Neuronal stem cell (in vitro differentiated cells): ENCODE measurements at regions not wholly inside any gene's neighbourhood (a gene's known extent, or its start where the extent isn't known, plus 50 kb on each side); places are given as distances from the start of the nearest gene placed in this dataset.
A peak's percentile ranks its signal among the peaks of the same experiment; 100 is the strongest.

Experiments
- DNase-seq: peaks from one replicate; pipeline ENCODE4 v3.0.0-alpha.2; 2013; ENCODE audit warnings: low spot score
- H2AFZ ChIP-seq: one replicate; pipeline ENCODE4 v1.6.1; 2013; ENCODE audit warnings: mild to moderate bottlenecking, low read length, inconsistent platforms
- H2AK5ac ChIP-seq: 2 replicates; pipeline ENCODE4 v1.6.1; 2013; ENCODE audit warnings: low read depth, mild to moderate bottlenecking, inconsistent platforms, low read length, moderate library complexity, mixed read lengths
- H2BK120ac ChIP-seq: 2 replicates; pipeline ENCODE4 v1.6.1; 2013; ENCODE audit warnings: low read depth, mild to moderate bottlenecking, inconsistent platforms, low read length, moderate library complexity, mixed read lengths
- H2BK12ac ChIP-seq: one replicate; pipeline ENCODE4 v1.6.1; 2013; ENCODE audit warnings: low read length, inconsistent platforms
- H2BK15ac ChIP-seq: 2 replicates; pipeline ENCODE4 v1.6.1; 2013; ENCODE audit warnings: mild to moderate bottlenecking, low read length, inconsistent platforms, mixed read lengths
- H2BK5ac ChIP-seq: one replicate; pipeline ENCODE4 v1.6.1; 2013; ENCODE audit warnings: inconsistent platforms, mild to moderate bottlenecking, low read length, moderate library complexity
- H3K14ac ChIP-seq: one replicate; pipeline ENCODE4 v1.6.1; 2013; ENCODE audit warnings: low read length, inconsistent platforms
- H3K18ac ChIP-seq: 2 replicates; pipeline ENCODE4 v1.6.1; 2013; ENCODE audit warnings: low read length, inconsistent platforms
- H3K23ac ChIP-seq: 2 replicates; pipeline ENCODE4 v1.6.1; 2013; ENCODE audit warnings: low read depth, mild to moderate bottlenecking, mixed read lengths, low read length, inconsistent platforms; ENCODE audit not compliant: poor library complexity
- H3K27ac ChIP-seq: replicated peaks from 3 replicates; pipeline ENCODE4 v1.5.1; 2013; ENCODE audit warnings: low read length, inconsistent platforms
- H3K27me3 ChIP-seq, 3 experiments: 2 replicates each; pipeline ENCODE4 v1.6.1; 2013; ENCODE audit warnings: low read length in 3 of 3, mild to moderate bottlenecking in 2 of 3, inconsistent platforms in 1 of 3, low read depth in 1 of 3, mixed read lengths in 1 of 3, moderate library complexity in 1 of 3; ENCODE audit not compliant: control insufficient read depth in 3 of 3, insufficient read depth in 3 of 3
- H3K36me3 ChIP-seq, 2 donors: replicated peaks in 1 of 2; 2 replicates each; pipeline ENCODE4 v1.6.1; 2013; ENCODE audit warnings: low read length in 2 of 2; ENCODE audit not compliant: control insufficient read depth in 2 of 2, insufficient read depth in 2 of 2
- H3K4ac ChIP-seq: 2 replicates; pipeline ENCODE4 v1.6.1; 2013; ENCODE audit warnings: inconsistent platforms, mild to moderate bottlenecking, low read length, moderate library complexity
- H3K4me1 ChIP-seq, 2 donors: 1 replicate in 1 of 2; 2 replicates in 1 of 2; pipeline ENCODE4 v1.6.1; 2013; ENCODE audit warnings: low read length in 2 of 2, low read depth in 1 of 2; ENCODE audit not compliant: control insufficient read depth in 2 of 2, insufficient read depth in 1 of 2
- H3K4me2 ChIP-seq: one replicate; pipeline ENCODE4 v1.6.1; 2013; ENCODE audit warnings: mild to moderate bottlenecking, low read length, inconsistent platforms; ENCODE audit not compliant: insufficient read depth, poor library complexity, severe bottlenecking
- H3K4me3 ChIP-seq, 2 donors: 2 replicates each; pipeline ENCODE4 v1.5.1; 2013; ENCODE audit warnings: low read length in 2 of 2, mild to moderate bottlenecking in 2 of 2, inconsistent platforms in 1 of 2, moderate library complexity in 1 of 2
- H3K79me1 ChIP-seq: one replicate; pipeline ENCODE4 v1.6.1; 2013; ENCODE audit warnings: low read depth, mild to moderate bottlenecking, inconsistent platforms, low read length, moderate library complexity
- H3K9ac ChIP-seq: one replicate; pipeline ENCODE4 v1.6.1; 2013; ENCODE audit warnings: mild to moderate bottlenecking, low read depth, low read length, inconsistent platforms; ENCODE audit not compliant: poor library complexity
- H3K9me3 ChIP-seq, 2 donors: replicated peaks in 1 of 2; 2 replicates each; pipeline versions ENCODE3 to v1.6.1; 2013; ENCODE audit warnings: low read length in 2 of 2, mild to moderate bottlenecking in 2 of 2, inconsistent platforms in 1 of 2, low read depth in 1 of 2, mixed read lengths in 1 of 2, moderate library complexity in 1 of 2; ENCODE audit not compliant: control insufficient read depth in 2 of 2, insufficient read depth in 1 of 2
- H4K8ac ChIP-seq: one replicate; pipeline ENCODE4 v1.6.1; 2013; ENCODE audit warnings: low read depth, mild to moderate bottlenecking, inconsistent platforms, low read length, moderate library complexity
- H4K91ac ChIP-seq: one replicate; pipeline ENCODE4 v1.6.1; 2013; ENCODE audit warnings: low read length, low read depth, mild to moderate bottlenecking, inconsistent platforms; ENCODE audit not compliant: poor library complexity
- WGBS, 2 donors: extraction: QIAGEN DNeasy Blood & Tissue Kit; methylation state at CpG; one replicate each; pipeline ENCODE4 v1.1.7; 2013; ENCODE audit warnings: missing lambda C conversion rate in 2 of 2, mixed read lengths in 1 of 2; ENCODE audit not compliant: insufficient read length in 2 of 2, insufficient replicate concordance in 1 of 2; ENCODE audit errors: extremely low coverage in 2 of 2; 5-methylcytosine and 5-hydroxymethylcytosine counted together

- no peak overlapping the region for H2BK120ac ChIP-seq
These were observed 83.1 kb upstream of the GLRA1 start for GRCh38 chr5:152007653-152008335.

GRCh38 chr5:152004095-152004494 lies 79.4 kb upstream of the GLRA1 start:
- WGBS, 2 donors = no CpG with 5 or more reads among the region's 13 CpGs
- H3K9ac ChIP-seq = peak overlapping the region; percentile 18
- DNase-seq = no peak
- no peak overlapping the region for H2AFZ ChIP-seq
- no peak overlapping the region for H4K91ac ChIP-seq
- H3K4ac ChIP-seq = no peak overlapping the region
- no peak overlapping the region for H2BK12ac ChIP-seq
- no peak overlapping the region for H3K23ac ChIP-seq
- no peaks in the 10 kb centered on the region for H3K36me3 ChIP-seq
- no peak overlapping the region for H3K4me2 ChIP-seq
- peaks cover 7 to 8% of the 10 kb centered on the region in 2 donors for H3K4me1 ChIP-seq
- H3K27me3 ChIP-seq = no peaks in the 10 kb centered on the region
- peak overlapping the region; percentile 82 for H3K18ac ChIP-seq
- peak overlapping the region; percentile 79 for H3K14ac ChIP-seq
- no peak overlapping the region for H3K4me3 ChIP-seq
- no peak overlapping the region for H2BK15ac ChIP-seq
- no peak overlapping the region for H3K27ac ChIP-seq
- peaks cover 0 to 5% of the 10 kb centered on the region in 2 donors for H3K9me3 ChIP-seq
- no peak overlapping the region for H2BK5ac ChIP-seq
- no peaks in the 10 kb centered on the region for H3K79me1 ChIP-seq
- peak overlapping the region; percentile 9 for H2AK5ac ChIP-seq
- no peak overlapping the region for H2BK120ac ChIP-seq
- no peak overlapping the region for H4K8ac ChIP-seq

More at GRCh38 chr5:152007653-152008335, 83.1 kb upstream of the GLRA1 start:
- no peak overlapping the region for H2BK15ac ChIP-seq
- DNase-seq = no peak
- no peak overlapping the region for H3K4me2 ChIP-seq
- H3K14ac ChIP-seq = no peak overlapping the region
- H4K8ac ChIP-seq = no peak overlapping the region
- H3K79me1 ChIP-seq = no peaks in the 10 kb centered on the region
- H3K27ac ChIP-seq = no peak overlapping the region
- H3K23ac ChIP-seq = no peak overlapping the region
- no peak overlapping the region for H3K18ac ChIP-seq
- H2AFZ ChIP-seq = peak overlapping the region; percentile 54
- WGBS, 2 donors = no CpG with 5 or more reads among the region's 3 CpGs
- peaks cover 7 to 8% of the 10 kb centered on the region in 2 donors for H3K4me1 ChIP-seq
- no peak overlapping the region for H2BK5ac ChIP-seq
- H3K9ac ChIP-seq = no peak overlapping the region
- H3K4me3 ChIP-seq = no peak overlapping the region
- no peak overlapping the region for H2BK12ac ChIP-seq
- no peaks in the 10 kb centered on the region for H3K36me3 ChIP-seq
- no peaks in the 10 kb centered on the region for H3K27me3 ChIP-seq
- no peak overlapping the region for H3K4ac ChIP-seq
- H2AK5ac ChIP-seq = no peak overlapping the region
- no peaks in the 10 kb centered on the region for H3K9me3 ChIP-seq
- H4K91ac ChIP-seq = no peak overlapping the region
